ENCODE measurements at regions not wholly inside any gene's neighbourhood (a gene's known extent, or its start where the extent isn't known, plus 50 kb on each side); places are given as distances from the start of the nearest gene placed in this dataset. TPM values are rescaled to one million over a fixed set of nuclear protein-coding genes. Genes with fewer than 3 reads are reported as not detected.

Small RNAs in the stretch of these regions (small RNA-seq; reads per million reads assigned to genes)
- not detected for gene AF254983.2 (ENCODE audit: low replicate concordance)
